ENCODE measurements at regions not wholly inside any gene's neighbourhood (a gene's known extent, or its start where the extent isn't known, plus 50 kb on each side); places are given as distances from the start of the nearest gene placed in this dataset.

- DNase-seq = no peak
These were observed 451.2 kb downstream of the RAB28 start for GRCh38 chr4:13032936-13033335.

DNA sequence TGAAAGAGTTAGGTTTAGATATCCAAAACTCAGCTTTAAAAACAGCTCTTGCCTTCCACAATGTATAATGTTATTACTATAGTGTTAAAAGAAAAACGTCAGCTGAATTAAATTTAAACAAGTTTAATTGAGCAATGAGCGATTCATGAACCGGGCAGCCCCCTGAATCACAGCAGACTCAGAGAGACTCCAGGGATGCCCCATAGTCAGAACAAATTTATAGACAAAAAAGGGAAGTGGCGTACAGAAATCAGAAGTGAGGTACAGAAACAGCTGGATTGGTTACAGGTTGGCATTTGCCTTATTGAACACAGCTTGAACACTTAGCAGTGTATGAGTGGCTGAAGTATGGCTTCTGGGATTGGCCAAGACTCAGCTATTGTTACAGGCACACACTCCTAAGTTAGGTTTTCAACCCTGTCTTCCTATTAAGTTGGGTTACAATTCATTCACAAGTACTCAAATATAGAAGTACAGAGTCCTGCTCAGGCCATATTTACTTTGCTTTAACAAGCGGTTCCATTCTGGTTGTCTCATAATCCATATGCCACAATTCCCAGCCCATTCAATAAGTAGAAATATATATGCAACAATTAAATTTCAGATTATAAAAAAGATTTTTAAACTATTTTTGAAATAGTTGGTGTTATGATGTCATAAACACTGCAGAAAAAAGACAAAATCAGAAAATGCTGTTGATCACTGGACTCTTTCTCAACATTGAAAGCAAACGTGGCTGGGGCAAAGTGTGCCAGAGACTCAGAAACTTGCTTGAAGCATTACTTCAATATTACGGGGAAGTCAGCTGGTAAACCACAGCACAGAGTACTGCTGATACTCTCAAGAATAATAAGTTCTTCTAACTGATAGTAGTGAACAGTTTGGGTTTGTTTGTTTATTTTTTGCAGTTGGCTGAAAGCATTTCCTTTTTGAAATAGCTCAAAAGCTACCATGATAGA lies 459.7 kb downstream of the RAB28 start:
- no peak for DNase-seq

DNA sequence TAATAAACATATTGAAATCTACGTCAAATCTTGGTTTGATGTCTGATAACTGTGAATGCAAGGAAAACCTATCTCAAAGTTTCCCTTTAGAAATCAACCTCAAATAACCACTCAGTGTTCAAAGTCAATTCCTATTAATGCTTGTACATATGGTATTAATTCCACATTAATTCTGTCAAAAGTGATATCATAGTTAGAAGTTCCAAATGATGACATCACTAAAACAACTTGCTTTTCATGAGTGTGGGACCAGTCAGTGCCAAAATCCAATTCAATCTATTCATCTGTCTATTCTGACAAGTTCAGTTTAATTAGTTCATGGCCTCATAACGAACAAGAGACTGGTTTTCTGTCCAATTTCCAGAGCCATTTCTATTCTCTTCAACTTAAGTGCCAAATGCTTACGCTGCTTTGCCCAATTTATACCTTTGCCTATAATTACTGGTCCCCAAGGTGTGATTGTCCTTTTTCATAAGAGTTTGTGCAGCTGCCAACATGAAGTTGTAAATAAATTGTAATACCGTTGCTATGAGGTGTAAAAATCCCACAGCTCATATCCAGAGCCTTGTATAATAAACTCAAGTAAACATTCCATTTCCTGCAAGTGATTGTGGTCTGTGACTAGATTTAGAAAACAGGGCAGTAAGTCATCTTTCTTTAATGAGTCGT lies 476.2 kb downstream of the RAB28 start:
- no peak for DNase-seq

DNA sequence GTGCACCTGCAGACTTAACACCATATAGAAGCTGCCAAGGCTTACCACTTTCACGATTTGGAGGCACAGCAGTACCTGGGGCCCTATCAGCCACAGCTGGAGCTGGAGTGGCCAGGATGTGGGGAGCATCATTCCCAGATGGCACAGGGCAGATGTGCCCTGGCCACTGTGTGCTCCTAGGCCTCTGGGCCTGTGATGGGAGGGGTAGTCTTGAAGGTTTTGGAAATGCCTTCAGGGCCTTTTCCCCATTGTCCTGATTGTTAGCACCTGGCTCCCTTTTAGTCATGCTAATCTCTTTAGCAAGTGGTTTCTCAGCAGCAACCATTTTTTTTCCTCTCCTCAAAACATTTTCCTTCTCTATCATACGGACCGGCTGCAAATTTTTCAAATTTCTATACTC lies 490.2 kb downstream of the RAB28 start:
- DNase-seq = no peak

- no peak for DNase-seq
These were observed 496.9 kb downstream of the RAB28 start for GRCh38 chr4:12987284-12987683.

DNA sequence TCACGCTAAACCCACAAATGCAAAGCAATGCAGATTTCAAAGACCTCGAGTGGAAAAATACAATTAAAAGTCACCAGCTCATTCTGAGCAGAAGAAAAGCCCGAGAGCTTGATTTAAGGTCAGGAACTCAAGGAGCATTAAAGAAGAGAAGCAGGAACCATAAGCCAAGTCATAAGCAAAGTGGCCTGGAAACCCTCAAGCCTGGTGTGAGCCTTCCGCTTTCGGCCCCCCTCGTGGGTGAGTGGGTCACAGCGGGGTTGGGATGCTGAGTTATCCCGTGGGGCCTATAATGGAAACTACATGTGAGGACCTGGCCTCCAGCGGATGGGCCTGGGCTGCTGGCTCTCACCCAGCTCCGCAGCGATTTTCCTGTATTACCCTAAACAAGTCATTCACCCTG lies 504.3 kb downstream of the RAB28 start:
- no peak for DNase-seq

GRCh38 chr4:12978310-12978709 lies 505.8 kb downstream of the RAB28 start:
- no peak for DNase-seq

DNA sequence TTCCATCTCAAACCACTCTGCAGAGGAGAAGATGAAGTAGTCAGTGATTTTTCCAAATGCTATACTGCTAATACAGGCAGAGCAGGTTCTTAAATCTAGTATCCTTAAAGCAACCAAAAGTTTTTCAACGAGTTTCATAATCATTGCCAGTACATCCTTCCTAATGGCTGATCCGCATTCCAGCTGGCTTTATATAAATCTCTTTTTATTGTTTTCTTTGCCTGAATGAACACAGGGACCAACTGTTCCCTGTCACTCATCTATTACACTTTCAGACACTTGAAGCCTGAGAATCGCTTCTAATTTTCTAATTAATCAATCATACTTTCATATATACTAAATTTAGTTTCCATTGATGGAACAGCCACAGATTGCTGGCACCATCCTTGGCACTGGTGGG lies 508.6 kb downstream of the RAB28 start:
- no peak for DNase-seq

DNA sequence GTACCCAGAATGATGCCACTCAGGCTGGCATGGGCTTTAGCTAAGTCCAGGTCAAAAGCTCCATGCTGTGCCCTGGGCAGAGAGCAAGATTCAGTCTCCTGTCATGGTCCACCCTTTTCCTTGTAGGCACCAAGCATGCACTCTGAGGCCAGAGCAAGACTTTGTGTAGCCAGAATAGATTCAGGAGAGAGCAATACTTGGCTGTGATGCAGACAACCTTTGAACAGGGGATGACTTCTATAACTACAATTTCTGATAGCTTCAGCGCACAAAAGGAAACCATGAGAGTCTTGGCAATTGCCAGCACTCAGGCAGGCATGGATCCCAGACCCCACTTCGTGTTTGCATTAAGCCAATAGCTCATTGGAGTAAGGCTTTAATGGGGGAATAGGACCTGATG lies 510.6 kb downstream of the RAB28 start:
- DNase-seq = no peak

GRCh38 chr4:12968345-12968744 lies 515.8 kb downstream of the RAB28 start:
- no peak for DNase-seq

- no peak for DNase-seq
These were observed 517.4 kb downstream of the RAB28 start for GRCh38 chr4:12966726-12967125.

DNA sequence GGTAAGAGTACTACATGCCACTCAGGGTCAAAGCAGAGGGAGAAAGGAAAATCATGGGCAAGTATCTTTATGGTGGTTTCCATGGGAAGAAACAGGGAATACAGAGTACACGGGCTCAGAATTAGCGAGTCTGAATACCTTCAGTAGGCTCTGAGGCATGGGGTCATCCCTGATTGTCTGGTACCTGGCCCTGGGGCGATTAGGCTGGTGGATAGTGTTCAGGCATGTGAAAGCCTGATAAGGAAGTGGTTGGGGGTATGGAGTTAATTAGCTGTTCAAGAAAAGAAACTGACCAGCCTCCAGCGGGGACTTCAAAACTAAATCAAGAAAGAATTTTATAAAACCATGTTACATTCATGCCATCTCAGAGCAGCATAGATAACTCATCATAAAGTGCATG lies 518.8 kb downstream of the RAB28 start:
- no peak for DNase-seq

GRCh38 chr4:12963912-12964311 lies 520.2 kb downstream of the RAB28 start:
- no peak for DNase-seq

DNA sequence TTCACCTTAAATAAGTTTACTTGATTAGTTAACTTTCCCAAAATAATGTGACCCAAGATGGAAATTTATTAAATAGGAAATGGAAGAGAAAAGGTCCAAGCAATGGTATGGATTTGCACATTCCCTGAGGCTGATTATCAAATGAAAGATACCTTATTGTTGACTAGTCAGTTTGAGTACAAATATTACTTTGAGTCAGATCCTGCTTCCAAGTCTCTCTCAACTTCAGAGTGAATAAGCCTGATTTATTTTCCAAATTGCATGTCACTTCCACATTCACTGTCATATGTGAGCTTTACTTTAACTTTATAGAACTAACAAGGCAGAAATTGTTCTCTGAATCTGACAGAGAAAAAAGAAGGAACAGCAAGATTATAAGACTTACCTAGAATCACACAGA lies 520.8 kb downstream of the RAB28 start:
- DNase-seq = no peak

GRCh38 chr4:12961713-12962112 lies 522.4 kb downstream of the RAB28 start:
- no peak for DNase-seq

DNA sequence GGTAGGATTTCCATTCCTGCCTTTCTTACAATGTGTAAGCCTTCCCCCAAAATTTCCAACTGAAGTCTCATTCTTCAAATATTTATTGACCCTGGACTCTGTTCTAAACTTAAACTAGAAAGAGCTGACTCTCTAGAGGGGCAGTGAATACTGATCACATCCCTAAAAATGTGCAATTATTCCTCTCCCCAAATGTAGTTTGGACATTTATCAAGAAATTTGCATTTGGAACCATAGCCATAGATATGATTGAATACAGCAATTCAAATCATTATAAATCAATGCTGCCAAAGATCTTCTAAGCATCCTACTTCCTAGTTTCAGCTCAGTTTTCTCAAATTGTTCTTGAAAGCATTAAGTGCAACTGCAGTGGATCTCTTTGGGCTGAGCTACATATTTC lies 525.7 kb downstream of the RAB28 start:
- no peak for DNase-seq

- no peak for DNase-seq
These were observed 527.0 kb downstream of the RAB28 start for GRCh38 chr4:12957108-12957507.

DNA sequence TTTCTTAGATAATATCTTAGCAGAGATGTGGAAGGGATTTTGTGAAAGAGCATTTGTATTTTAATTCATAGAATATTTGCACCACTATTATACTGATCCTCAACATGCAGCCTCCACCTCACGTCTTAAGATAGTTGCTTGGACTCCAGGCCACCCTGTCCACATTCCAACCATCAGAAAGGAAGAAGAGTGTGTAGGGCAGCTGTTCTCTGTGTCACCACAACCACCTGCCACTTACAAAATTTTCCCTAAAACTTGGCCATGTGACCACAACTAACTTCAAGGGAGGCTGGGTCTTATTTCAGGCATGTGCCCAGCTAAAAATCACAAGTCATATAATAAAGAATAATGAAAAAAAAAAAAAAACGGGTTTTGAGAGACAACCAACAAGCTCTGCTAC lies 528.1 kb downstream of the RAB28 start:
- no peak for DNase-seq

DNA sequence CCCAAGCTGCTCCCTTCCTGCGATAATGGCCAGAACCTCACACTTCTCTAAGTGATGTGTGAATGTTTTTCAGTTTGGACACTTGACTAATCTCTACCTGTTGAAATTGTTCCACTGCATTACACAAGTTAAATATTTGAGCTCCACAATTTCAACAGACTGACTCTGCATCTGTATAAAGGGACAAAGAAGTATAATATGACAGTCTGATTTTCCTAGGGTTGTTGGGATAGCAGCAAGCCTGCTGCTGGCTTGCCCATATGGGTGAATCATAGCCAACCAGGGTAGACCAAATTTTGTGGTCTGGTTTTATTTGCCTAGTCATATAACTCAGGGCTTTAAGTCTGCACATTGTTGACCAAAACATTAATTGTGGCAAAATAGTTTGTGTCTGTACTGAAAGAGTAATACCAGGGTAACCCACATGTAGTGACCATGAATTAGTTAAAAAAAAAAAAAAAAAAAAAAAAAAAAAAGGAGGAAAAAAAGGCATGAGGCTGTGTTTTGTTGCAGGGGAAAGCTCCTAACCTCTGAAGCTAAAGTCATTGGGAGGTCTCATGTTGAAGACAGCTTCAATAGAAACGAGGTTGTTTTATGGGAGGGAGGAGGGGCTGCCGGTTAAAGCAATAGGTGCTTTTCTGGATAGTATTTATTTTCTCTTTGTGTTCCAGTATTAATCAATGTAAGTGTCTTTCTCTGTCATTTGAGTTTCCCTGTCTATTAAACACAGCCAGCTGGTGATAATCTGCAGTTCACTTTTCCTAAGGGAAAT lies 534.2 kb downstream of the RAB28 start:
- DNase-seq = peak in 1 of 2 experiments; percentile 38

- DNase-seq = peak in 1 of 2 experiments; percentile 7
These were observed 541.1 kb downstream of the RAB28 start for GRCh38 chr4:12943069-12943468.

GRCh38 chr4:12933760-12934221 lies 550.3 kb downstream of the RAB28 start:
- no peak for DNase-seq

GRCh38 chr4:12932203-12932788 lies 551.8 kb downstream of the RAB28 start:
- DNase-seq = no peak

GRCh38 chr4:12929784-12930183 lies 554.4 kb downstream of the RAB28 start:
- no peak for DNase-seq
